NT2/D1 (cell line): ENCODE measurements at regions not wholly inside any gene's neighbourhood (a gene's known extent, or its start where the extent isn't known, plus 50 kb on each side); places are given as distances from the start of the nearest gene placed in this dataset.

Experiments
- YY1 ChIP-seq: IDR thresholded peaks from 2 replicates; pipeline ENCODE4 v1.6.1; 2011; ENCODE audit not compliant: insufficient read length, insufficient read depth
- ZNF274 ChIP-seq: IDR thresholded peaks from 2 replicates; pipeline ENCODE4 v1.6.1; 2011; ENCODE audit warnings: mild to moderate bottlenecking, low read depth, low read length

- no peak for TF ChIP-seq YY1
- no peak for TF ChIP-seq ZNF274
Measured at GRCh38 chr1:118578276-118578675, 393.2 kb upstream of the SPAG17 start.
